ENCODE measurements at regions not wholly inside any gene's neighbourhood (a gene's known extent, or its start where the extent isn't known, plus 50 kb on each side); places are given as distances from the start of the nearest gene placed in this dataset.

GRCh38 chr3:124092811-124093210 lies 100.9 kb upstream of the ROPN1 start:
- no peak for DNase-seq (ENCODE audit: low spot score)

DNA sequence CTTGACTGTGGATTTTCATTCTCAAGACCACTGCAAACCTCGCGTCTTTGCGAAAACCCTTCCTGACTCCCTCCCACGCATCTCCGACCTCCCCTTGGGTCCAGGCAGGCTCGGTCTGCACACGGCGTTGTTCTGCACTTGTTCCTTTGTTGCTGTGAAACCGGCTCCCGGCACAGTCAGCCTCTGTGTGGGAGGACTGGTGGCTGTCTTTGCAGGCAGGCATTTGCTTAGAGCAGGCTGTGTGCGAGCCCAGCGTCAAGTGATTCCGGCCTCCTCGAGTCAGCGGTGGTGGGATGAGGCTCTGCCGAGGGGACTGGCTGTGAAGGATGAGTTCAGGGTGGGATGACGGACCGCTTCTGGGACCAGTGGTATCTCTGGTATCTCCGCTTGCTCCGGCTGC lies 102.6 kb upstream of the ROPN1 start:
- no peak for DNase-seq (ENCODE audit: low spot score)

GRCh38 chr3:124097362-124098131 lies 105.6 kb upstream of the ROPN1 start:
- no peak for DNase-seq (ENCODE audit: low spot score)

GRCh38 chr3:124101643-124102042 lies 109.7 kb upstream of the ROPN1 start:
- no peak for DNase-seq (ENCODE audit: low spot score)

GRCh38 chr3:124107104-124107890 lies 115.4 kb upstream of the ROPN1 start:
- no peak for DNase-seq (ENCODE audit: low spot score)

GRCh38 chr3:124108446-124108845 lies 116.5 kb upstream of the ROPN1 start:
- no peak for DNase-seq (ENCODE audit: low spot score)

GRCh38 chr3:124113485-124113884 lies 121.6 kb upstream of the ROPN1 start:
- no peak for DNase-seq (ENCODE audit: low spot score)

DNA sequence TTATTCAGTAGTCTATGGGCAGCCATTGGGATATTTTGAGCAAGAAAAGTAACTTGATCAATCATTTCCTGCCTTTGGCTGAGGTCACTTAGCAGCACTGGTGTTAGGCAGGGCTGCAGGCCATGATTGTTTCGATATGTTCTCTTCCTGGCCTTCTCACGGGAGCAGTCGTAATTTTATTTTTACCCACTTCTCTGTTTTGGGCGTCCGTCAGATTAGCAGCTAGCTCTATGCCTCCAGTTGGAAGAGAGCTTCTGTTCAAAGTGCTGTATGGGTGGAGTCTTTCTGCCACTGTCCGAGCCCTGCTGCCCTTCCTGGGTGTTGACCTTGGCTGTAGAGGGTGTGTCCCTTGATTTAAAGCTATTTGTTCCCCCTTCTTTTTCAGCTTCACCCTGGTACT lies 123.4 kb upstream of the ROPN1 start:
- DNase-seq (ENCODE audit: low spot score): no peak

- no peak for DNase-seq (ENCODE audit: low spot score)
These were observed 124.0 kb upstream of the ROPN1 start for GRCh38 chr3:124115956-124116355.

DNA sequence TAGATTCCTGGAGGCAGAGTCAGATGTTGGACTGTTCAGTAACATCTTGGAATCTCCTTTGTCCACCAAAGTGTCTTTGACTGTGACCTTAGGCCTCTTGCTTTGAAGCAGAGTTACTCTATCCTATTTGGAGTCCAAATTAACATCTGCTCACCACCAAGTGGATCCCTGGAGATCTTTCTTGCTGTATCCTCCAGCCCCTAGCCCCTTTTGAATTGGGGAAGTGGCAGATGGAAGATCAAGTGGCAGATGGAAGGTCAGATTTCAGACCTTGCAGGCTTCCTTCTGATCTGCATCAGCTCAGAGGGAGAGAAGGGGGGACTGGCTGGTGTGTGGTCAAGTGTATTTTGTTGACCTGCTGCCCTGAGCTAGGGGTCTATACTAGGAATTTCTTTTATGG lies 125.0 kb upstream of the ROPN1 start:
- DNase-seq (ENCODE audit: low spot score): no peak

GRCh38 chr3:124117486-124117885 lies 125.6 kb upstream of the ROPN1 start:
- no peak for DNase-seq (ENCODE audit: low spot score)

DNA sequence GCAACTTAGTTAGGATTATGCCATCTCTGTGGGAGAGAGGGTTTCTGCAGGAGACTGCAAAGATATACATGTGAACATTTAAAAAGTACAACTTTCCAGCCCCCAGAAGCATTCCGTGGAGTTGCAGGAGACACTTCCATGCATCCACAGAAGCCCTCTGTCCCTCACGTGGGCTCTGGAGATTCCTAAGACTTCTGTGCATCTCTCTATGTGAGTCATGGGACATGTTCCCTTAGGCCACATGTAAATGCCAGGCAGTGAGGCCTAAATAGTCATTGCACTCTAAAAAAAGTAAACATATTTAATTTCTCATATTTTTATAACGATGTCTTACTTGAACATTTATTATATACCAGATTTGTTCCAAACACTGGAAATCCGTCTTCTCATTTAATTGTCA lies 126.5 kb upstream of the ROPN1 start:
- no peak for DNase-seq (ENCODE audit: low spot score)

- no peak for DNase-seq (ENCODE audit: low spot score)
These were observed 127.3 kb upstream of the ROPN1 start for GRCh38 chr3:124119056-124119716.

- no peak for DNase-seq (ENCODE audit: low spot score)
These were observed 129.7 kb upstream of the ROPN1 start for GRCh38 chr3:124121379-124122312.

DNA sequence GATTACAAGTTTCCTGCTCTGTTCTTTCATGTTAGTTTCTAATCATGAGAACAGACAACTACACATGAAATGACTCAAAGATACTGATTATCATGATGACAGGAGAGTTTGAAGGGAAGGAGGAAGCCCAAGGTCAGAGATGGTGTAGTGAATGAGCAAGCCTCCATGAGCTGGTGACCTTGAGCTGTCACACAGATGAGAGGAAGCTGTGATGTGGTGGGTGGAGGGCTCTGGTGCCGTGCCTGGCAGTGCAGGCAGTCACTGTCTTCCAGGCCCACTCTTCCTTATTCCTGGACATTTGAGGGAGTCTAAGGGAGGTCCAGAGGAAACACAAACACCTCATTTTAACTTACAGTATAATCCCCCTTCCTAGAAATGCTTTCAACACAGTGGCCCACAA lies 133.4 kb upstream of the ROPN1 start:
- no peak for DNase-seq (ENCODE audit: low spot score)

- DNase-seq (ENCODE audit: low spot score): no peak
These were observed 134.6 kb upstream of the ROPN1 start for GRCh38 chr3:124126436-124127023.

- no peak for DNase-seq (ENCODE audit: low spot score)
These were observed 139.2 kb upstream of the ROPN1 start for GRCh38 chr3:124131158-124131557.

GRCh38 chr3:124131580-124131979 lies 139.7 kb upstream of the ROPN1 start:
- no peak for DNase-seq (ENCODE audit: low spot score)

- DNase-seq (ENCODE audit: low spot score): no peak
These were observed 140.9 kb upstream of the ROPN1 start for GRCh38 chr3:124132813-124133212.

DNA sequence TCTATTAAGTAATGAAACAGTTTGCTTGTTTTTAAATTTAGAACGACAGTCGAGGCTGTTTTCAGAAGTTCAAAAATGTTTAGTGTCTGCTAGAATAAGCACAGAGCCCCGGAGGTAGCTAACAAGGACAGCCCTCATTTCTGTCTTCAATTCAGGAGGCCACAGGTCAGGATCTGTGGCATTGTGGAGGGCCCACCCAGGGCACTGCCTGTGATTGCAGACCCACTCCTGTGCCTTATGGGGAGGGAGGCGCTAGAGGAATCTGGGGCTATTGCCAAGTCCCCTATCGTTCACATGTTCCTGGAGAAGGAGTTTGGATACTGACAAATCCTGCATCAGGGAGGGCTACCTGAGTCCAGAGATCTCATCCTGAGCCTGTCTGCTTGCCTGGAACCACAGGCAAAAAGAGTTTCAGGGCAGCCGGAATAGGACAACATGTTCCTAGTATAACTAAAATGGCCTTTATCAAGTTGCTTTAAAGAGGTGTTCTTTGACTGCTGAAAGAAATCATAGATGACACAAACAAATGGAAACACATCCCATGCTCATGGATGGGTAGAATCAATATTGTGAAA lies 141.5 kb upstream of the ROPN1 start:
- DNase-seq (ENCODE audit: low spot score): no peak

- DNase-seq (ENCODE audit: low spot score): no peak
These were observed 145.3 kb upstream of the ROPN1 start for GRCh38 chr3:124137216-124137615.
